ENCODE measurements at regions not wholly inside any gene's neighbourhood (a gene's known extent, or its start where the extent isn't known, plus 50 kb on each side); places are given as distances from the start of the nearest gene placed in this dataset.

DNA sequence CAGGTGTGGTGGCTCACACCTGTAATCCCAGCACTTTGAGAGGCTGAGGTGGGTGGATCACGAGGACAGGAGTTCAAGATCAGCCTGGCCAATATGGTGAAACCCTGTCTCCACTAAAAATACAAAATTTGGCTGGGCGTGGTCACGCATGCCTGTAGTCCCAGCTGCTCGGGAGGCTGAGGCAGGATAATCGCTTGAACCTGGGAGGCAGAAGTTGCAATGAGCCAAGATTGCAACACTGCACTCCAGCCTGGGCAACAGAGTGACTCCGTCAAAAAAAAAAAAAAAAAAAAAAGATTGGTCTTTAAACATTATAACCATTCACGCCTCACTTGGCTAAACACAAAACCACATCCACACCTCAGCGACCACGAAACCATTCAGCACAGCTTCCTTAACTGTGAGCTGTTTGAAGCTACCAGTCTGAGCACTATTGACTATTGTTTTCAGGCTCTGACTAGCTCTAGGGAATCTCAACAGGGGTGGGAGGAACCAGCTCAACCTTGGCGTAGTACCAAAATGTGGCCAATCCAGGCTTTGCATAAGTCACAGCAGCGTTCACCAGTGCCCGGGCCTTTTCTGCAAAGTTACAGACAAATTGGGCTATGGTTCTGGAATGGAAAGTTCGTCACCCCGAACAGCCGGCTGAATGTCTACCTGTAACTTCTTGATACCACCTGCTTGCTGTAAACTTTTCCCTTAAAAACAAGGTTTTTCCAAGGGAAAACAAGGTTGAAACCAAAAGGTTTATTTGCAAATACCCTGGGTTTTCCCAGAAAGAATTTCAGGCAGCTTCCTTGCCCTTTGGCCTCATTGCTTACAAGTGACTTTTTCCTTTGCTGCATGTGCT is 73.6 kb upstream of the DHX15 start:
- TF ChIP-seq, protein P1, sequence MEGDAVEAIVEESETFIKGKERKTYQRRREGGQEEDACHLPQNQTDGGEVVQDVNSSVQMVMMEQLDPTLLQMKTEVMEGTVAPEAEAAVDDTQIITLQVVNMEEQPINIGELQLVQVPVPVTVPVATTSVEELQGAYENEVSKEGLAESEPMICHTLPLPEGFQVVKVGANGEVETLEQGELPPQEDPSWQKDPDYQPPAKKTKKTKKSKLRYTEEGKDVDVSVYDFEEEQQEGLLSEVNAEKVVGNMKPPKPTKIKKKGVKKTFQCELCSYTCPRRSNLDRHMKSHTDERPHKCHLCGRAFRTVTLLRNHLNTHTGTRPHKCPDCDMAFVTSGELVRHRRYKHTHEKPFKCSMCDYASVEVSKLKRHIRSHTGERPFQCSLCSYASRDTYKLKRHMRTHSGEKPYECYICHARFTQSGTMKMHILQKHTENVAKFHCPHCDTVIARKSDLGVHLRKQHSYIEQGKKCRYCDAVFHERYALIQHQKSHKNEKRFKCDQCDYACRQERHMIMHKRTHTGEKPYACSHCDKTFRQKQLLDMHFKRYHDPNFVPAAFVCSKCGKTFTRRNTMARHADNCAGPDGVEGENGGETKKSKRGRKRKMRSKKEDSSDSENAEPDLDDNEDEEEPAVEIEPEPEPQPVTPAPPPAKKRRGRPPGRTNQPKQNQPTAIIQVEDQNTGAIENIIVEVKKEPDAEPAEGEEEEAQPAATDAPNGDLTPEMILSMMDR (conservative IDR thresholded peaks at IDR 0.05; ENCODE audit: low read depth, low read length), result no peak
- TF ChIP-seq EZH2 (IDR thresholded peaks at IDR 0.05; ENCODE audit: borderline replicate concordance, low read depth, low read length, poor library complexity, severe bottlenecking), result no peak

All from A673 (cell line).